CD4-positive, alpha-beta memory T cell (primary cell): ENCODE measurements at regions not wholly inside any gene's neighbourhood (a gene's known extent, or its start where the extent isn't known, plus 50 kb on each side); places are given as distances from the start of the nearest gene placed in this dataset.
"Not testable (repeated sequence)": the region's sequence is repeated elsewhere in the genome, so short reads cannot be mapped to it uniquely, and the experiment has no call there.

Experiments
- CTCF ChIA-PET: fragments of 350-600 bp; sonication (Branson Sonifier 250); formaldehyde crosslinking; loops from one replicate; lab custom pipeline; 2021; ENCODE audit warnings: inconsistent platforms; ENCODE audit not compliant: partially characterized antibody; lab: Charles Lee
- POLR2A ChIA-PET: fragments of 350-600 bp; sonication (Branson Sonifier 250); formaldehyde crosslinking; loops from one replicate; lab custom pipeline; 2021; ENCODE audit not compliant: partially characterized antibody; lab: Charles Lee
- DNase-seq, 5 donors: peaks; one replicate each; pipeline versions ENCODE4 v3.0.0 to v3.0.0-alpha.2; 2020 to 2022; ENCODE audit warnings: mixed read lengths in 1 of 5
- H3K27ac ChIP-seq: one replicate; pipeline ENCODE4 v1.7.0; 2013; ENCODE audit warnings: low read depth, low read length
- H3K27me3 ChIP-seq: 2 replicates; pipeline ENCODE4 v1.7.0; 2013; ENCODE audit warnings: mild to moderate bottlenecking, low read length, moderate library complexity; ENCODE audit not compliant: insufficient read depth
- H3K36me3 ChIP-seq: 2 replicates; pipeline ENCODE4 v1.7.0; 2013; ENCODE audit warnings: mild to moderate bottlenecking, low read length, moderate library complexity; ENCODE audit not compliant: insufficient read depth
- H3K4me1 ChIP-seq: 2 replicates; pipeline ENCODE4 v1.7.0; 2013; ENCODE audit warnings: mild to moderate bottlenecking, low read length, moderate library complexity; ENCODE audit not compliant: insufficient read depth
- H3K4me3 ChIP-seq, 2 donors: one replicate each; pipeline ENCODE4 v1.7.0; 2013; ENCODE audit warnings: low read length in 2 of 2, mild to moderate bottlenecking in 1 of 2
- H3K9me3 ChIP-seq, 2 donors: one replicate each; pipeline ENCODE4 v1.7.0; 2013; ENCODE audit warnings: low read length in 2 of 2, control low read depth in 1 of 2; ENCODE audit not compliant: control insufficient read depth in 1 of 2
- H3K27ac Mint-ChIP-seq, 7 donors: one replicate each; pipeline ENCODE4 v1.8.0; 2020 to 2021; ENCODE audit warnings: mixed read lengths in 7 of 7, mild to moderate bottlenecking in 6 of 7, inconsistent platforms in 3 of 7, moderate library complexity in 3 of 7
- H3K27me3 Mint-ChIP-seq, 2 donors: one replicate each; pipeline ENCODE4 v1.8.0; 2020 to 2021; ENCODE audit warnings: mixed read lengths in 2 of 2
- H3K36me3 Mint-ChIP-seq, 2 donors: one replicate each; pipeline ENCODE4 v1.8.0; 2020 to 2021; ENCODE audit warnings: mixed read lengths in 2 of 2, inconsistent platforms in 1 of 2, mild to moderate bottlenecking in 1 of 2
- H3K4me1 Mint-ChIP-seq, 4 donors: one replicate each; pipeline ENCODE4 v1.8.0; 2020 to 2021; ENCODE audit warnings: mixed read lengths in 4 of 4, mild to moderate bottlenecking in 1 of 4
- H3K4me3 Mint-ChIP-seq, 8 donors: one replicate each; pipeline ENCODE4 v1.8.0; 2020 to 2021; ENCODE audit warnings: mixed read lengths in 8 of 8, mild to moderate bottlenecking in 7 of 8, moderate library complexity in 6 of 8, inconsistent platforms in 3 of 8
- H3K9me3 Mint-ChIP-seq, 8 donors: one replicate each; pipeline ENCODE4 v1.8.0; 2020 to 2021; ENCODE audit warnings: mixed read lengths in 8 of 8, mild to moderate bottlenecking in 5 of 8, inconsistent platforms in 3 of 8, moderate library complexity in 1 of 8
- intact Hi-C: fragments of 100-400 bp; cut with micrococcal nuclease; formaldehyde crosslinking; loops from one replicate; pipeline ENCODE4 v1.15.1; 2023

DNA sequence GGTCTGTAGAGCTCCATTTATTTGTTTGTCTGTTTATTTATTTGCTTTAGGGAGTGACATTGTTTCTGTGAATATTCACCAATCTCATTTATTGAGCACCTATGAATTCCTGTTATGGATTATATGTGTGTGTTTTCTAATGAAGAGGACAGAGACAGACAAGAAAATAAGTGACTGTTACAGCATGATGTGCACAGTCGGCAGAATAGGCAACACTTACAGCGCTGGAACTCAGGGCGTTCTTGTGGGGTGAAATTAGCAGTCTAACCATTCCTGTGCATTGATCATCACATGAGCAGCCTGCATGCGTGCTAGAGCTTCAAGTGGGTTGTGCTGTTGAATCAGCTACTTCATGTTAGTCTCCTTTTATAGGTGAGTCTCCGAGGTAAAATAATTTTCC is 960.7 kb downstream of the SLC4A3 start:
- no peak for DNase-seq
- POLR2A ChIA-PET: no interaction called here
- H3K36me3 Mint-ChIP-seq: no peaks in the 10 kb centered on the region
- Histone ChIP-seq H3K27me3 (no peaks in the 10 kb centered on the region), H3K4me3 (no peak overlapping the region), H3K36me3 (no peaks in the 10 kb centered on the region), H3K27ac (no peak overlapping the region), H3K9me3 (no peaks in the 10 kb centered on the region), H3K4me1 (no peaks in the 10 kb centered on the region)
- H3K9me3 Mint-ChIP-seq: peaks cover 0 to 2% (median 0%) of the 10 kb centered on the region in 8 donors
- no peak overlapping the region for H3K27ac Mint-ChIP-seq
- intact Hi-C loops: no loop called here
- no peaks in the 10 kb centered on the region for H3K4me1 Mint-ChIP-seq
- CTCF ChIA-PET: no interaction called here
- peaks cover 1 to 3% of the 10 kb centered on the region in 2 donors for H3K27me3 Mint-ChIP-seq
- H3K4me3 Mint-ChIP-seq: no peak overlapping the region

GRCh38 chr2:220590476-220590875 is 963.0 kb downstream of the SLC4A3 start:
- H3K9me3 Mint-ChIP-seq: peaks cover 0 to under 1% (median 0%) of the 10 kb centered on the region in 8 donors

GRCh38 chr2:220593526-220593925 is 966.1 kb downstream of the SLC4A3 start:
- H3K4me1 Mint-ChIP-seq: no peaks in the 10 kb centered on the region
- no peak overlapping the region for H3K4me3 ChIP-seq
- no peak overlapping the region for H3K27ac Mint-ChIP-seq
- no peak overlapping the region for H3K27ac ChIP-seq
- DNase-seq: no peak
- ChIA-PET POLR2A (no interaction called here), CTCF (no interaction called here)
- H3K27me3 ChIP-seq: no peaks in the 10 kb centered on the region
- H3K4me3 Mint-ChIP-seq: no peak overlapping the region
- intact Hi-C loops: no loop called here
- H3K9me3 ChIP-seq: no peaks in the 10 kb centered on the region
- peaks cover 0 to 3% of the 10 kb centered on the region in 2 donors for H3K27me3 Mint-ChIP-seq
- H3K36me3 Mint-ChIP-seq: no peaks in the 10 kb centered on the region
- no peaks in the 10 kb centered on the region for H3K36me3 ChIP-seq
- H3K9me3 Mint-ChIP-seq: no peaks in the 10 kb centered on the region
- no peaks in the 10 kb centered on the region for H3K4me1 ChIP-seq

More at GRCh38 chr2:220590476-220590875, 963.0 kb downstream of the SLC4A3 start:
- Mint-ChIP-seq H3K4me1 (no peaks in the 10 kb centered on the region), H3K36me3 (no peaks in the 10 kb centered on the region), H3K27me3 (peaks cover 1 to 3% of the 10 kb centered on the region in 2 donors), H3K27ac (no peak overlapping the region), H3K4me3 (no peak overlapping the region)
- Histone ChIP-seq H3K27me3 (no peaks in the 10 kb centered on the region), H3K36me3 (no peaks in the 10 kb centered on the region), H3K4me3 (no peak overlapping the region), H3K4me1 (no peaks in the 10 kb centered on the region), H3K9me3 (no peaks in the 10 kb centered on the region), H3K27ac (no peak overlapping the region)
- ChIA-PET POLR2A (no interaction called here), CTCF (no interaction called here)
- intact Hi-C loops: no loop called here
- DNase-seq: no peak

DNA sequence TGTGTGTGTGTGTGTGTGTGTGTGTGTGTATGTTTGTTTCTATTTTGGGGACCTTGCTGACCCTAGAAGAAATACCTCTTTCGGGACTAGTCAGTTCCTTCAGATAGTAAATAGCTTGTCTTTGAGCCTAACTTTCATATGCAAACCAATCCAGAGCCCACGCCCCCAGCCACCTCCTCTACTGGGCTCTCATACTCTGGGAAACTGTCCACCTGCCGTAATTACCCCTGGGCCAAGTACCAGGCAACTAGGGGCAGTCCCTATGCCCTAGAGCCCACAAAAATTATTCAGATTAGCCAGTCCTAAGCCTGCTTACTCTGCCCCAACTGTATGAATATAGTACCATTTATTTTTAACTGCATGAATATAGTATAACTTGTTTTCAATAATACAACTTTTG is 970.4 kb downstream of the EPHA4 start:
- Mint-ChIP-seq H3K36me3 (no peaks in the 10 kb centered on the region), H3K4me1 (no peaks in the 10 kb centered on the region), H3K27ac (peak overlapping the region in 1 of 7 donors; percentile 11), H3K9me3 (peaks cover 0 to 11% (median under 1%) of the 10 kb centered on the region in 8 donors), H3K4me3 (no peak overlapping the region), H3K27me3 (peaks cover 0 to 4% of the 10 kb centered on the region in 2 donors)
- Histone ChIP-seq H3K27me3 (no peaks in the 10 kb centered on the region), H3K9me3 (no peaks in the 10 kb centered on the region), H3K4me3 (no peak overlapping the region), H3K36me3 (no peaks in the 10 kb centered on the region), H3K27ac (no peak overlapping the region), H3K4me1 (no peaks in the 10 kb centered on the region)
- POLR2A ChIA-PET: no interaction called here
- intact Hi-C loops: no loop called here
- CTCF ChIA-PET: no interaction called here
- no peak for DNase-seq

DNA sequence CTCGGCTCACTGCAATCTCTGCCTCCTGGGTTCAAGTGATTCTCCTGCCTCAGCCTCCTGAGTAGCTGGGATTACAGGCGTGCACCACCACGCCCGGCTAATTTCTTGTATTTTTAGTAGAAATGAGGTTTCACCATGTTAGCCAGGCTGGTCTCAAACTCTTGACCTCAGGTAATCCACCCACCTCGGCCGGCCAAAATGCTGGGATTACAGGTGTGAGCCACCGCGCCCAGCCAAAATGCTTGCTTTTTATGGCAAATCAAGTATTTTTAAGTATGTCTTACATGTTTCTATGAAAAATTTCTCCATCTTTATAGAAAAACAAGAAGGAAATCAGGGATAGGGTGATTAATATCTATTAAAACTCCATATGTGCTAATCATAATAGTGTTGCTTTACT is 959.1 kb downstream of the EPHA4 start:
- CTCF ChIA-PET, H3K36me3 ChIP-seq, H3K9me3 ChIP-seq, H3K27ac ChIP-seq, H3K4me1 ChIP-seq, H3K9me3 Mint-ChIP-seq, DNase-seq, H3K4me1 Mint-ChIP-seq, H3K27ac Mint-ChIP-seq, intact Hi-C loops, H3K27me3 ChIP-seq, POLR2A ChIA-PET, H3K36me3 Mint-ChIP-seq, H3K4me3 Mint-ChIP-seq, H3K27me3 Mint-ChIP-seq, H3K4me3 ChIP-seq: not testable (repeated sequence)

DNA sequence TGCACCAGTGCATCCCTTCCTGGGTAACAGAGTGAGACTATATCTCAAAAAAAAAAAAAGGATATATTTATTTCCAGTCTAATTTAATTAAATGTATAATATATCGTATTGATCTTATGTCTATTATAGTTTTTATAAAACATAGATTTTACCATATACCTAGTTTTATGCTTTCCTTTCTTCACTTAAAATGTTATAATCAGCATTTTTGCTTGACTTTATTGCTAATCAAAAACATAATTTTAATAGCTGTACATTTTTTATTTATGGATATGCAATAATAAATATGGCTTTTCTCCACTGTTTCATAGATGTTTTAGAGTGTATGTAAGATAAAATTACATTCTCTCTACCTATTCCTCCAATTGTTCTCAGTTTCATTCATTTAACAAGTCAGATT is 958.0 kb downstream of the EPHA4 start:
- no peaks in the 10 kb centered on the region for H3K9me3 ChIP-seq
- H3K9me3 Mint-ChIP-seq: no peaks in the 10 kb centered on the region
- H3K27me3 ChIP-seq: no peaks in the 10 kb centered on the region
- H3K4me3 Mint-ChIP-seq: no peak overlapping the region
- no peaks in the 10 kb centered on the region for H3K4me1 Mint-ChIP-seq
- CTCF ChIA-PET: no interaction called here
- H3K36me3 Mint-ChIP-seq: no peaks in the 10 kb centered on the region
- no peak overlapping the region for H3K27ac ChIP-seq
- intact Hi-C loops: no loop called here
- H3K4me3 ChIP-seq: no peak overlapping the region
- H3K27me3 Mint-ChIP-seq: peaks cover 2% of the 10 kb centered on the region in 2 donors
- H3K27ac Mint-ChIP-seq: no peak overlapping the region
- H3K4me1 ChIP-seq: no peaks in the 10 kb centered on the region
- POLR2A ChIA-PET: no interaction called here
- no peak for DNase-seq
- no peaks in the 10 kb centered on the region for H3K36me3 ChIP-seq

- intact Hi-C loops: no loop called here
- H3K36me3 Mint-ChIP-seq: no peaks in the 10 kb centered on the region
- Histone ChIP-seq H3K27me3 (no peaks in the 10 kb centered on the region), H3K9me3 (no peaks in the 10 kb centered on the region), H3K36me3 (no peaks in the 10 kb centered on the region), H3K4me3 (no peak overlapping the region), H3K4me1 (no peaks in the 10 kb centered on the region), H3K27ac (no peak overlapping the region)
- H3K9me3 Mint-ChIP-seq: peaks cover 0 to 3% (median 0%) of the 10 kb centered on the region in 8 donors
- H3K4me1 Mint-ChIP-seq: no peaks in the 10 kb centered on the region
- ChIA-PET POLR2A (no interaction called here), CTCF (no interaction called here)
- DNase-seq: no peak
- H3K27ac Mint-ChIP-seq: no peak overlapping the region
- peaks cover 2 to 5% of the 10 kb centered on the region in 2 donors for H3K27me3 Mint-ChIP-seq
- H3K4me3 Mint-ChIP-seq: no peak overlapping the region
Observed at GRCh38 chr2:220619525-220620220, 952.4 kb downstream of the EPHA4 start.
